ENCODE measurements at regions not wholly inside any gene's neighbourhood (a gene's known extent, or its start where the extent isn't known, plus 50 kb on each side); places are given as distances from the start of the nearest gene placed in this dataset.

- Histone ChIP-seq H3K27me3 (ENCODE audit: insufficient read depth, low read length) (no peaks in the 10 kb centered on the region), H2AFZ (ENCODE audit: low read depth, low read length) (peak overlapping the region; percentile 3), H3K36me3 (ENCODE audit: insufficient read depth, low read length) (no peaks in the 10 kb centered on the region), H3K4me1 (ENCODE audit: insufficient read depth, low read length) (no peaks in the 10 kb centered on the region), H3K9me3 (ENCODE audit: low read length) (no peaks in the 10 kb centered on the region), H3K4me3 (ENCODE audit: low read length) (no peak overlapping the region)
Measured at GRCh38 chr3:168165390-168166269, 69.9 kb upstream of the GOLIM4 start.

- Histone ChIP-seq H3K4me1 (ENCODE audit: insufficient read depth, low read length) (no peaks in the 10 kb centered on the region), H3K4me3 (ENCODE audit: low read length) (no peak overlapping the region), H3K27me3 (ENCODE audit: insufficient read depth, low read length) (peaks cover 2% of the 10 kb centered on the region)
Measured at GRCh38 chr3:168162172-168162571, 66.4 kb upstream of the GOLIM4 start.

GRCh38 chr3:168161696-168162095 lies 66.0 kb upstream of the GOLIM4 start:
- H2AFZ ChIP-seq (ENCODE audit: low read depth, low read length): no peak overlapping the region

More at GRCh38 chr3:168162172-168162571, 66.4 kb upstream of the GOLIM4 start:
- Histone ChIP-seq H3K9me3 (ENCODE audit: low read length) (no peaks in the 10 kb centered on the region), H2AFZ (ENCODE audit: low read depth, low read length) (no peak overlapping the region), H3K36me3 (ENCODE audit: insufficient read depth, low read length) (no peaks in the 10 kb centered on the region)

GRCh38 chr3:168157903-168158302 lies 62.2 kb upstream of the GOLIM4 start:
- peaks cover 2% of the 10 kb centered on the region for H3K27me3 ChIP-seq (ENCODE audit: insufficient read depth, low read length)
- H2AFZ ChIP-seq (ENCODE audit: low read depth, low read length): no peak overlapping the region
- H3K36me3 ChIP-seq (ENCODE audit: insufficient read depth, low read length): no peaks in the 10 kb centered on the region
- H3K9me3 ChIP-seq (ENCODE audit: low read length): no peaks in the 10 kb centered on the region
- H3K4me1 ChIP-seq (ENCODE audit: insufficient read depth, low read length): no peaks in the 10 kb centered on the region
- H3K4me3 ChIP-seq (ENCODE audit: low read length): no peak overlapping the region

More at GRCh38 chr3:168161696-168162095, 66.0 kb upstream of the GOLIM4 start:
- H3K36me3 ChIP-seq (ENCODE audit: insufficient read depth, low read length): no peaks in the 10 kb centered on the region
- peaks cover 2% of the 10 kb centered on the region for H3K27me3 ChIP-seq (ENCODE audit: insufficient read depth, low read length)
- no peaks in the 10 kb centered on the region for H3K9me3 ChIP-seq (ENCODE audit: low read length)
- H3K4me1 ChIP-seq (ENCODE audit: insufficient read depth, low read length): no peaks in the 10 kb centered on the region
- H3K4me3 ChIP-seq (ENCODE audit: low read length): no peak overlapping the region

- Histone ChIP-seq H2AFZ (ENCODE audit: low read depth, low read length) (no peak overlapping the region), H3K4me1 (ENCODE audit: insufficient read depth, low read length) (no peaks in the 10 kb centered on the region), H3K9me3 (ENCODE audit: low read length) (peaks cover 4% of the 10 kb centered on the region), H3K27me3 (ENCODE audit: insufficient read depth, low read length) (peaks cover 2% of the 10 kb centered on the region), H3K36me3 (ENCODE audit: insufficient read depth, low read length) (no peaks in the 10 kb centered on the region), H3K4me3 (ENCODE audit: low read length) (no peak overlapping the region)
Measured at GRCh38 chr3:168157099-168157700, 61.5 kb upstream of the GOLIM4 start.

GRCh38 chr3:168156479-168156878 lies 60.8 kb upstream of the GOLIM4 start:
- Histone ChIP-seq H3K4me3 (ENCODE audit: low read length) (no peak overlapping the region), H3K9me3 (ENCODE audit: low read length) (peaks cover 7% of the 10 kb centered on the region), H3K36me3 (ENCODE audit: insufficient read depth, low read length) (no peaks in the 10 kb centered on the region), H3K4me1 (ENCODE audit: insufficient read depth, low read length) (no peaks in the 10 kb centered on the region), H2AFZ (ENCODE audit: low read depth, low read length) (no peak overlapping the region), H3K27me3 (ENCODE audit: insufficient read depth, low read length) (peaks cover 2% of the 10 kb centered on the region)

- no peaks in the 10 kb centered on the region for H3K36me3 ChIP-seq (ENCODE audit: insufficient read depth, low read length)
- no peak overlapping the region for H3K4me3 ChIP-seq (ENCODE audit: low read length)
- no peak overlapping the region for H2AFZ ChIP-seq (ENCODE audit: low read depth, low read length)
- peaks cover 2% of the 10 kb centered on the region for H3K27me3 ChIP-seq (ENCODE audit: insufficient read depth, low read length)
- H3K9me3 ChIP-seq (ENCODE audit: low read length): peaks cover 8% of the 10 kb centered on the region
- no peaks in the 10 kb centered on the region for H3K4me1 ChIP-seq (ENCODE audit: insufficient read depth, low read length)
Measured at GRCh38 chr3:168155303-168155702, 59.6 kb upstream of the GOLIM4 start.

- H3K36me3 ChIP-seq (ENCODE audit: insufficient read depth, low read length): no peaks in the 10 kb centered on the region
- no peak overlapping the region for H3K4me3 ChIP-seq (ENCODE audit: low read length)
- H3K9me3 ChIP-seq (ENCODE audit: low read length): peaks cover 8% of the 10 kb centered on the region
- no peaks in the 10 kb centered on the region for H3K4me1 ChIP-seq (ENCODE audit: insufficient read depth, low read length)
- H3K27me3 ChIP-seq (ENCODE audit: insufficient read depth, low read length): peaks cover 2% of the 10 kb centered on the region
- no peak overlapping the region for H2AFZ ChIP-seq (ENCODE audit: low read depth, low read length)
Measured at GRCh38 chr3:168154089-168154488, 58.4 kb upstream of the GOLIM4 start.

GRCh38 chr3:168152149-168152548 lies 56.4 kb upstream of the GOLIM4 start:
- H3K27me3 ChIP-seq (ENCODE audit: insufficient read depth, low read length): peaks cover under 1% of the 10 kb centered on the region
- H3K4me3 ChIP-seq (ENCODE audit: low read length): no peak overlapping the region
- peaks cover 8% of the 10 kb centered on the region for H3K9me3 ChIP-seq (ENCODE audit: low read length)
- no peaks in the 10 kb centered on the region for H3K4me1 ChIP-seq (ENCODE audit: insufficient read depth, low read length)
- H3K36me3 ChIP-seq (ENCODE audit: insufficient read depth, low read length): no peaks in the 10 kb centered on the region
- H2AFZ ChIP-seq (ENCODE audit: low read depth, low read length): no peak overlapping the region
